Thyroid gland (tissue), 4 donors: ENCODE measurements at regions not wholly inside any gene's neighbourhood (a gene's known extent, or its start where the extent isn't known, plus 50 kb on each side); places are given as distances from the start of the nearest gene placed in this dataset.

Experiments
- DNase-seq, 2 donors: peaks; one replicate each; pipeline ENCODE4 v3.0.0-alpha.2; 2019
- H3K27ac ChIP-seq, 3 donors: fragments of 200-600 bp; sonication (generic); 1 replicate in 2 of 3; 2 replicates in 1 of 3; pipeline ENCODE4 v1.5.1; 2016 to 2019; ENCODE audit warnings: mild to moderate bottlenecking in 1 of 3, moderate library complexity in 1 of 3
- H3K27me3 ChIP-seq: fragments of 200-600 bp; sonication (generic); one replicate; pipeline ENCODE4 v1.5.1; 2019
- H3K36me3 ChIP-seq, 2 donors: fragments of 200-600 bp; sonication (generic); one replicate each; pipeline ENCODE4 v1.5.1; 2016 to 2019
- H3K4me1 ChIP-seq, 2 donors: fragments of 200-600 bp; sonication (generic); one replicate each; pipeline ENCODE4 v1.5.1; 2017 to 2019
- H3K4me3 ChIP-seq, 3 donors: fragments of 200-600 bp; sonication (generic); replicated peaks in 1 of 3; 1 replicate in 2 of 3; 2 replicates in 1 of 3; pipeline ENCODE4 v1.5.1; 2016; ENCODE audit warnings: mild to moderate bottlenecking in 1 of 3
- H3K9me3 ChIP-seq: fragments of 200-600 bp; sonication (generic); one replicate; pipeline ENCODE4 v1.5.1; 2017
- POLR2A ChIP-seq, 2 donors: fragments of 450-650 bp; IDR thresholded peaks; one replicate each; pipeline ENCODE4 v1.6.1; 2017; ENCODE audit warnings: antibody characterized with exemption in 2 of 2, mild to moderate bottlenecking in 2 of 2, moderate library complexity in 1 of 2
- WGBS, 2 donors: methylation state at CpG; one replicate each; pipeline ENCODE4 v1.1.5; 2017; 5-methylcytosine and 5-hydroxymethylcytosine counted together
- intact Hi-C: fragments of 100-400 bp; cut with DNase I; formaldehyde crosslinking; loops from one replicate; pipeline ENCODE4 v1.15.1; 2023
- TF ChIP-seq, protein P1 (sequence below), 6 experiments: fragments of 200-600 bp in 3 of 6; fragments of 450-650 bp in 3 of 6; sonication (generic) in 3 of 6; IDR thresholded peaks; one replicate each; pipeline ENCODE4 v1.5.1; 2016 to 2019; ENCODE audit warnings: antibody characterized with exemption in 6 of 6, mild to moderate bottlenecking in 2 of 6, inconsistent platforms in 1 of 6, moderate library complexity in 1 of 6

DNA sequence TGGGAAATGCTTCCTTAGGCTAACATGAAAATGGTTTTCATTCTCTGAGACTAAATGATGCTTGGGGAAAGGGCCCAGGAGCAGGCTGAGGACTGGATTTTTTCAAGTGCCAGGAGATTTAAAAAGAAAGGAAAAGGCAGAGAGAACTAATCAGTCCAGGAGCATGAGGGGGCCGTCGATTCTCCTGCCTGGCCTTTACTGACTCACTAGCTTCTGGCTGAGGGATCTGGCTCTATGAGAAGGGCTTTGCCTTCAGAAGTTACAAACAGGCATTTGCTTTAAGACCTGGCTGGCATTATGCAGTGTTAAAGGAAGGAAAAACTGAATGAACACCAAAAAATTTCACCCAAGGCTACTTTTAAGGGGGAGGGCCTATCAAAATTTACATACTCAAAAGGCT lies 359.2 kb downstream of the PBX1 start:
- TF ChIP-seq, protein P1, sequence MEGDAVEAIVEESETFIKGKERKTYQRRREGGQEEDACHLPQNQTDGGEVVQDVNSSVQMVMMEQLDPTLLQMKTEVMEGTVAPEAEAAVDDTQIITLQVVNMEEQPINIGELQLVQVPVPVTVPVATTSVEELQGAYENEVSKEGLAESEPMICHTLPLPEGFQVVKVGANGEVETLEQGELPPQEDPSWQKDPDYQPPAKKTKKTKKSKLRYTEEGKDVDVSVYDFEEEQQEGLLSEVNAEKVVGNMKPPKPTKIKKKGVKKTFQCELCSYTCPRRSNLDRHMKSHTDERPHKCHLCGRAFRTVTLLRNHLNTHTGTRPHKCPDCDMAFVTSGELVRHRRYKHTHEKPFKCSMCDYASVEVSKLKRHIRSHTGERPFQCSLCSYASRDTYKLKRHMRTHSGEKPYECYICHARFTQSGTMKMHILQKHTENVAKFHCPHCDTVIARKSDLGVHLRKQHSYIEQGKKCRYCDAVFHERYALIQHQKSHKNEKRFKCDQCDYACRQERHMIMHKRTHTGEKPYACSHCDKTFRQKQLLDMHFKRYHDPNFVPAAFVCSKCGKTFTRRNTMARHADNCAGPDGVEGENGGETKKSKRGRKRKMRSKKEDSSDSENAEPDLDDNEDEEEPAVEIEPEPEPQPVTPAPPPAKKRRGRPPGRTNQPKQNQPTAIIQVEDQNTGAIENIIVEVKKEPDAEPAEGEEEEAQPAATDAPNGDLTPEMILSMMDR (IDR thresholded peaks at IDR 0.05), result no peak
- TF ChIP-seq POLR2A (IDR thresholded peaks at IDR 0.05), result no peak
- 59 to 66% methylated on average over 2 of the region's 2 CpGs for WGBS, 2 donors
- Histone ChIP-seq H3K27me3 (no peaks in the 10 kb centered on the region), H3K4me1 (no peaks in the 10 kb centered on the region), H3K36me3 (no peaks in the 10 kb centered on the region), H3K4me3 (no peak overlapping the region), H3K27ac (no peak overlapping the region), H3K9me3 (no peaks in the 10 kb centered on the region)
- no peak for DNase-seq
- intact Hi-C loops, result no loop called here

DNA sequence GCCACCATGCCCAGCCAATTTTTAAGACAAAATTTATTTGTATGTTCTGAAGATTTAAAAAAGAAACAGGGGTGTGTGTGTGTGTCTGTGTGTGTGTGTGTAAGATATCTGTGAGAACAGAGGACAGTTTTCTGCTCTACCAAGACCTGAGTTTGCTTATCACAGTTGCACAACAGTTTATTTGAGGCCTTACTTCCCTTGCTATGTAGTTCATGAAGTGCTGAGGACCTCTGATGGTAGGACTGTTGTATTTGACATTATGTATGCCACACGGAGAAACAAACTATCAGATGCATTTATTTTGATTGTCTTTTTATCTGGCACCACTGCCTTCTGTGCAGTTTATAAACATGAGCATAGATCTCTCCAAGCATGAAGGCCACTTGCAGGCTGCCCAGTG lies 355.2 kb downstream of the PBX1 start:
- Histone ChIP-seq H3K27ac (no peak overlapping the region), H3K4me1 (no peaks in the 10 kb centered on the region), H3K36me3 (no peaks in the 10 kb centered on the region), H3K4me3 (no peak overlapping the region), H3K9me3 (no peaks in the 10 kb centered on the region), H3K27me3 (no peaks in the 10 kb centered on the region)
- intact Hi-C loops, result no loop called here
- no peak for TF ChIP-seq POLR2A (IDR thresholded peaks at IDR 0.05)
- TF ChIP-seq, protein P1 (IDR thresholded peaks at IDR 0.05), result peak in 2 of 6 experiments; percentile 15 to 24
- DNase-seq, result no peak
- 10 to 21% methylated on average over 1 of the region's 1 CpG for WGBS, 2 donors

DNA sequence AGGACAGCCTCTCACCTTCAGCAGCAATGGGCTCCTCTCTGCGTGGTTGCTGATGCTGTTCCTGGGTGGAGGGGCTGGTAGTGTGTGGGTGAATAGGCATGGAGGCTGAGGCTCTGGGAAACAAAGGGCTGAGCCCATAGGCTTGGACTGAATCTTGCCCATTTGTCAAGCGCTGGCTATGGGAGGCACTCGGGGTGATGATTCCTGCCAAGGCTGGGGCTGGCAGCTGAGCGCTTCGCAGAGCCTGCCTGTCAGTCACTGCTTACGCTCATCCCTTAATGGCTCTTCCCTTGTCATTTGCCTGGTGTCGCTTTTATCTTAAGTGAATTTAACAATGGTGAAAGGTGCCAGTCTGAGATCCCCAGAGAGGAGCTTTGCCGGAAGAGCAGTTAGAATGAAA lies 353.3 kb downstream of the PBX1 start:
- no peaks in the 10 kb centered on the region for H3K27me3 ChIP-seq

DNA sequence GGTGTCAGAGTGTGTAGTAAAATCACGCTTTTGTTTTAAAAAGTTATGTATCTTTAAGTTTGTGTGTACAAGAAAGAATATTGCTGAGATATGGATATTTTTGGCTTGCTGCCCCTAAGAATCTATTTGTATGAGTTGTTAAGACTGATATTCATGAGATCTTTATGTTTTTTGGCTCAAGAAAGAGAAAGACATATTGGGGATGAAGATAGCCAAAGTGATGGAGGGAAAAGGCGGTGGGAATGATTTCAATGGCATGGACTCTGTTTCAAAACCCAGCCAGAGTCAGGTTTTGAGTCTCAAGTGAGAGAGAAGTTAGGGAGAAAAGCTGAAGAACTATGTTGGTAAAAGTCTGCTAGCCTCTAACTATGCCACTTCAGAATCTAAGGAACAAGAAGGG lies 351.7 kb downstream of the PBX1 start:
- Histone ChIP-seq H3K4me1 (no peaks in the 10 kb centered on the region), H3K4me3 (no peak overlapping the region), H3K9me3 (no peaks in the 10 kb centered on the region), H3K36me3 (no peaks in the 10 kb centered on the region), H3K27ac (no peak overlapping the region), H3K27me3 (no peaks in the 10 kb centered on the region)
- no peak for DNase-seq
- TF ChIP-seq POLR2A (IDR thresholded peaks at IDR 0.05), result no peak
- TF ChIP-seq, protein P1 (IDR thresholded peaks at IDR 0.05), result no peak
- WGBS, 2 donors, result 94 to 98% methylated on average over 2 of the region's 2 CpGs
- intact Hi-C loops, result no loop called here

More for the DNA sequence above, 353.3 kb downstream of the PBX1 start:
- TF ChIP-seq, protein P1 (IDR thresholded peaks at IDR 0.05), result no peak
- TF ChIP-seq POLR2A (IDR thresholded peaks at IDR 0.05), result no peak
- Histone ChIP-seq H3K9me3 (no peaks in the 10 kb centered on the region), H3K36me3 (no peaks in the 10 kb centered on the region), H3K4me3 (no peak overlapping the region), H3K27ac (no peak overlapping the region), H3K4me1 (no peaks in the 10 kb centered on the region)
- intact Hi-C loops, result no loop called here
- no peak for DNase-seq
- 87 to 91% methylated on average over 8 of the region's 8 CpGs for WGBS, 2 donors

DNA sequence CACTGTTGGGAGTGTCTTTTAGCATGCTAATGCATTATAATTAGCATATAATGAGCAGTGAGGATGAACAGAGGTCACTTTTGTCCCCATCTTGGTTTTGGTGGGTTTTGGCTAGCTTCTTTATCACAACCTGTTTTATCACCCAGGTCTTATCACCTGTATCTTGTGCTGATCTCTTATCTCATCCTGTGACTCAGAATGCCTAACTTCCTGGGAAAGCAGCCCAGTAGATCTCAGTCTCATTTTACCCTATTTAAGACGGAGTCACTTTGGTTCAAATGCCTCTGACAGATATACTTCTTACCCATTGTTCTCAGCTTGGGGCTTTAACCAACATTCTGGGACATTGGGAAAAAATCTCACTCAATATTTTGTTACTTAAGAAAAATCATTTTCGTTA lies 348.7 kb downstream of the PBX1 start:
- 40 to 81% methylated on average over 2 of the region's 2 CpGs for WGBS, 2 donors
- Histone ChIP-seq H3K4me3 (no peak overlapping the region), H3K36me3 (no peaks in the 10 kb centered on the region), H3K27me3 (no peaks in the 10 kb centered on the region), H3K27ac (no peak overlapping the region), H3K9me3 (no peaks in the 10 kb centered on the region), H3K4me1 (no peaks in the 10 kb centered on the region)
- TF ChIP-seq POLR2A (IDR thresholded peaks at IDR 0.05), result no peak
- TF ChIP-seq, protein P1 (IDR thresholded peaks at IDR 0.05), result no peak
- intact Hi-C loops, result no loop called here
- DNase-seq, result no peak
